CD14-positive monocyte (primary cell): ENCODE measurements at regions not wholly inside any gene's neighbourhood (a gene's known extent, or its start where the extent isn't known, plus 50 kb on each side); places are given as distances from the start of the nearest gene placed in this dataset.

ENCODE experiments used
- DNase-seq, 3 donors: peaks; one replicate each; pipeline ENCODE4 v3.0.0-alpha.2; 2011 to 2022
- H2AFZ ChIP-seq: 2 replicates; pipeline ENCODE4 v1.6.0; 2012; ENCODE audit warnings: mild to moderate bottlenecking, low read depth, low read length, inconsistent platforms; ENCODE audit not compliant: insufficient read depth, poor library complexity, severe bottlenecking
- H3K27ac ChIP-seq, 2 donors: 1 replicate in 1 of 2; 2 replicates in 1 of 2; pipeline ENCODE4 v1.5.1; 2012 to 2013; ENCODE audit warnings: low read length in 2 of 2, control low read depth in 1 of 2, inconsistent platforms in 1 of 2, low read depth in 1 of 2, mild to moderate bottlenecking in 1 of 2
- H3K27me3 ChIP-seq, 2 donors: one replicate each; pipeline versions ENCODE4 v1.6.0 to v1.6.1; 2011 to 2013; ENCODE audit warnings: low read length in 2 of 2; ENCODE audit not compliant: control insufficient read depth in 2 of 2, insufficient read depth in 2 of 2
- H3K36me3 ChIP-seq, 2 donors: replicated peaks in 1 of 2; 1 replicate in 1 of 2; 2 replicates in 1 of 2; pipeline versions ENCODE4 v1.5.1 to v1.6.1; 2012 to 2013; ENCODE audit warnings: low read length in 2 of 2, control low read depth in 1 of 2, inconsistent platforms in 1 of 2, mild to moderate bottlenecking in 1 of 2; ENCODE audit not compliant: insufficient read depth in 2 of 2, control insufficient read depth in 1 of 2
- H3K4me1 ChIP-seq, 2 donors: 1 replicate in 1 of 2; 2 replicates in 1 of 2; pipeline versions ENCODE4 v1.5.1 to v1.6.1; 2012 to 2013; ENCODE audit warnings: low read length in 2 of 2, control low read depth in 1 of 2, inconsistent platforms in 1 of 2, mild to moderate bottlenecking in 1 of 2, moderate library complexity in 1 of 2; ENCODE audit not compliant: insufficient read depth in 2 of 2, control insufficient read depth in 1 of 2
- H3K4me2 ChIP-seq: replicated peaks from 2 replicates; pipeline ENCODE3; 2012; ENCODE audit warnings: low read length, moderate library complexity, mild to moderate bottlenecking; ENCODE audit not compliant: poor library complexity, severe bottlenecking; ENCODE audit errors: extremely low read depth
- H3K4me3 ChIP-seq, 3 experiments: fragments of 200-600 bp in 1 of 3; sonication (generic) in 1 of 3; replicated peaks in 1 of 3; 1 replicate in 2 of 3; 2 replicates in 1 of 3; pipeline ENCODE4 v1.5.1; 2011 to 2013; ENCODE audit warnings: low read length in 3 of 3, mild to moderate bottlenecking in 3 of 3, control low read depth in 2 of 3, low read depth in 2 of 3, inconsistent platforms in 1 of 3, moderate library complexity in 1 of 3
- H3K79me2 ChIP-seq: 2 replicates; pipeline ENCODE4 v1.6.0; 2012; ENCODE audit warnings: mild to moderate bottlenecking, control low read depth, inconsistent platforms, low read length, moderate library complexity; ENCODE audit not compliant: insufficient read depth
- H3K9ac ChIP-seq: 2 replicates; pipeline ENCODE4 v1.6.0; 2017; ENCODE audit warnings: low read length, mild to moderate bottlenecking; ENCODE audit not compliant: insufficient read depth, poor library complexity, severe bottlenecking
- H3K9me3 ChIP-seq, 2 donors: replicated peaks in 1 of 2; 1 replicate in 1 of 2; 2 replicates in 1 of 2; pipeline versions ENCODE4 v1.5.1 to v1.6.1; 2012 to 2013; ENCODE audit warnings: low read length in 2 of 2, control low read depth in 1 of 2; ENCODE audit not compliant: control insufficient read depth in 1 of 2, insufficient read depth in 1 of 2
- H4K20me1 ChIP-seq: 2 replicates; pipeline ENCODE4 v1.6.0; 2012; ENCODE audit warnings: mild to moderate bottlenecking, low read length, control low read depth, moderate library complexity; ENCODE audit not compliant: insufficient read depth
- H3K27ac Mint-ChIP-seq, 7 donors: one replicate each; pipeline ENCODE4 v1.8.0; 2020; ENCODE audit warnings: mild to moderate bottlenecking in 7 of 7, mixed read lengths in 7 of 7, moderate library complexity in 6 of 7, inconsistent platforms in 2 of 7
- H3K27me3 Mint-ChIP-seq, 3 donors: one replicate each; pipeline ENCODE4 v1.8.0; 2021 to 2022; ENCODE audit warnings: low read depth in 3 of 3, mild to moderate bottlenecking in 3 of 3, mixed read lengths in 3 of 3, moderate library complexity in 3 of 3, inconsistent platforms in 1 of 3
- H3K36me3 Mint-ChIP-seq, 2 donors: one replicate each; pipeline ENCODE4 v1.8.0; 2020; ENCODE audit warnings: mixed read lengths in 2 of 2, inconsistent platforms in 1 of 2, mild to moderate bottlenecking in 1 of 2
- H3K4me1 Mint-ChIP-seq: one replicate; pipeline ENCODE4 v1.8.0; 2020; ENCODE audit warnings: mild to moderate bottlenecking, mixed read lengths
- H3K4me3 Mint-ChIP-seq, 2 donors: one replicate each; pipeline ENCODE4 v1.8.0; 2020; ENCODE audit warnings: mild to moderate bottlenecking in 2 of 2, mixed read lengths in 2 of 2, moderate library complexity in 1 of 2
- H3K9me3 Mint-ChIP-seq, 7 donors: one replicate each; pipeline ENCODE4 v1.8.0; 2020 to 2022; ENCODE audit warnings: mixed read lengths in 7 of 7, mild to moderate bottlenecking in 6 of 7, moderate library complexity in 6 of 7, inconsistent platforms in 2 of 7
- CTCF ChIP-seq: fragments of 200-600 bp; IDR thresholded peaks from one replicate; pipeline ENCODE4 v1.8.0; 2022; ENCODE audit warnings: antibody characterized with exemption, mild to moderate bottlenecking
- WGBS: methylation state at CpG from one replicate; pipeline ENCODE4 v1.1.5; 2013; ENCODE audit warnings: missing lambda C conversion rate; ENCODE audit not compliant: insufficient coverage; 5-methylcytosine and 5-hydroxymethylcytosine counted together
- intact Hi-C, 2 donors: fragments of 100-400 bp; cut with micrococcal nuclease; formaldehyde crosslinking; loops; one replicate each; pipeline versions ENCODE4 v1.15.0 to v1.15.1; 2023

- intact Hi-C loops = no loop called here
- Histone ChIP-seq H3K36me3 (no peaks in the 10 kb centered on the region), H3K4me1 (no peaks in the 10 kb centered on the region), H4K20me1 (no peaks in the 10 kb centered on the region), H3K27ac (no peak overlapping the region), H3K27me3 (no peaks in the 10 kb centered on the region), H2AFZ (no peak overlapping the region), H3K9me3 (peaks cover 5 to 20% of the 10 kb centered on the region in 2 donors), H3K9ac (no peak overlapping the region), H3K79me2 (no peaks in the 10 kb centered on the region), H3K4me3 (no peak overlapping the region), H3K4me2 (no peak overlapping the region)
- Mint-ChIP-seq H3K27me3 (peaks cover 0 to 2% (median 0%) of the 10 kb centered on the region in 3 donors), H3K4me1 (no peaks in the 10 kb centered on the region), H3K27ac (no peak overlapping the region), H3K36me3 (no peaks in the 10 kb centered on the region), H3K9me3 (peaks cover 0 to 17% (median 7%) of the 10 kb centered on the region in 7 donors), H3K4me3 (no peak overlapping the region)
- no peak for DNase-seq
- TF ChIP-seq CTCF = no peak
Observed at GRCh38 chr13:84683448-84683847, 801.2 kb upstream of the SLITRK1 start.

- no peak overlapping the region for H3K27ac Mint-ChIP-seq
- intact Hi-C loops = no loop called here
- no peak for DNase-seq
Observed at GRCh38 chr13:84677836-84678235, 795.6 kb upstream of the SLITRK1 start.

More at GRCh38 chr13:84677836-84678235, 795.6 kb upstream of the SLITRK1 start:
- Histone ChIP-seq H3K9me3 (no peaks in the 10 kb centered on the region), H3K79me2 (no peaks in the 10 kb centered on the region), H2AFZ (no peak overlapping the region), H3K27me3 (no peaks in the 10 kb centered on the region), H4K20me1 (no peaks in the 10 kb centered on the region), H3K27ac (no peak overlapping the region), H3K4me2 (no peak overlapping the region), H3K4me3 (no peak overlapping the region), H3K4me1 (no peaks in the 10 kb centered on the region), H3K9ac (no peak overlapping the region), H3K36me3 (no peaks in the 10 kb centered on the region)
- Mint-ChIP-seq H3K4me3 (no peak overlapping the region), H3K4me1 (no peaks in the 10 kb centered on the region), H3K36me3 (no peaks in the 10 kb centered on the region), H3K9me3 (peaks cover 0 to 6% (median 2%) of the 10 kb centered on the region in 7 donors), H3K27me3 (peaks cover 0 to 2% (median 0%) of the 10 kb centered on the region in 3 donors)
- no peak for TF ChIP-seq CTCF
- no CpG with 5 or more reads among the region's 2 CpGs for WGBS
